T-helper 2 cell treated with Interferon-gamma antibody and Interleukin-4, amounts not matched to agents 100 ng/mL and 5 ng/mL, for 36 hours (primary cell): ENCODE measurements at regions not wholly inside any gene's neighbourhood (a gene's known extent, or its start where the extent isn't known, plus 50 kb on each side); places are given as distances from the start of the nearest gene placed in this dataset.

Source experiments
- intact Hi-C: fragments of 100-400 bp; cut with micrococcal nuclease; formaldehyde crosslinking; loops from one replicate; pipeline ENCODE4 v1.15.1; 2023

GRCh38 chr3:25324954-25325655, 103.0 kb upstream of the RARB start:
- intact Hi-C loops, result no loop called here

- intact Hi-C loops, result no loop called here
These were observed 92.7 kb upstream of the RARB start for GRCh38 chr3:25335356-25335755.

- intact Hi-C loops, result no loop called here
These were observed 89.8 kb upstream of the RARB start for GRCh38 chr3:25338158-25338725.

DNA sequence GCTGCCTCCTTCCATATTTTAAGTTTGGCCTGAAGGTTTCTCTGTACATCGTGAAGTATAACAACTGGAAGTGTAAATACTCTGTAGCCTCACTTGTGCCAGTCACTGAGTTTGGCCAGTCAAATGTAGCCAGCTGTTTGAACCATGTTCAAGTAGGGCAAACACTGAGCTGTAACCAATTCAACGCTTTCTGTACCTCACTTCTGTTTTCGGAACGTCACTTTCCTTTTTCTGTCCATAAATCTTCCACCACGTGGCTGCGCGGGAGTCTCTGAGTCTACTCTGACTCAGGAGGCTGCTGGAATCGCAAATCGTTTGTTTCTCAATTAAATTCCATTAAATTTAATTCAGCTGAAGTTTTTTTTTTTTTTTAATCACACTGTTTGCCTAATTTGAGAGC, 88.8 kb upstream of the RARB start:
- intact Hi-C loops, result no loop called here

DNA sequence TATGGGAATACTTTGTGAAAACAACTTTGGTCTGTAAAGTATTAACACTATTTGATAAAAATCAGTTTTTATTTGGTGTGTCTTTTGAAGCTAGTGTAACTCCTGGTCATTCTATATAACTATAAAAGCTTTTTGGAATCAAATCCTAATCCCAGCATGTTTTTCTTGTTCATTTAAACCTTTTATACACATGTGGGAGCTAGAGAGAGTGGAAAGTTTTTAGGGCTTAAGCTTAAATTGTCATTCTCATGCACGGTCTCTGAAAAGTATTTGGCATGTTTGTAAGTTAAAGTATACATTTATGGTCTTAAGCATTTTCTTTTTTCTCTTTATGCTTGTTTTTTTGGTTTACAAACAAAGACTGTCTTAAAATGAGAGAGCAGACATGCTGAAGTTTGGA, 83.4 kb upstream of the RARB start:
- intact Hi-C loops, result no loop called here

GRCh38 chr3:25349095-25349494, 79.0 kb upstream of the RARB start:
- intact Hi-C loops, result no loop called here

GRCh38 chr3:25349828-25350724, 78.0 kb upstream of the RARB start:
- intact Hi-C loops, result no loop called here

GRCh38 chr3:25350725-25351114, 77.3 kb upstream of the RARB start:
- intact Hi-C loops, result no loop called here

GRCh38 chr3:25354071-25354470, 74.0 kb upstream of the RARB start:
- intact Hi-C loops, result no loop called here

- intact Hi-C loops, result no loop called here
These were observed 72.8 kb upstream of the RARB start for GRCh38 chr3:25355034-25355885.

DNA sequence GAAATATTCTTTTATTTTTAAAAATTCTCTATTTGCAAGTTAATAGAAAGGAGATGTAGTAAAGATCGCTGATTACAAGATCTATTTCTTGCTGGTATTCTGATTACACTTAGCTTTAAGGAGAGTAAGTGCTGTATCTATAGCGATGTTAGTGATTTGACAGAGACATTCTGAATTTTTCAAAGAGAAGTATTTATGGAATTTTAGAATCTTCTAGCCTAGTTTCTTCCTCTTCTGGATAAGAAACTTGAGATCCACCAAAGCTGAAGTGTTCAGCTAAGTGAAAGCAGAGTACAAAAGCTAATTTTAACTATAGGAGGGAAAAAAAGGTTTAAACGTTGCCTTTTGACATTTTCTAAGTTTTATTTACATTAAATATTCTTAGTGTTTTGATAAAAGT, 72.1 kb upstream of the RARB start:
- intact Hi-C loops, result no loop called here

- intact Hi-C loops, result no loop called here
These were observed 65.9 kb upstream of the RARB start for GRCh38 chr3:25362118-25362517.

- intact Hi-C loops, result no loop called here
These were observed 62.4 kb upstream of the RARB start for GRCh38 chr3:25365636-25366035.

DNA sequence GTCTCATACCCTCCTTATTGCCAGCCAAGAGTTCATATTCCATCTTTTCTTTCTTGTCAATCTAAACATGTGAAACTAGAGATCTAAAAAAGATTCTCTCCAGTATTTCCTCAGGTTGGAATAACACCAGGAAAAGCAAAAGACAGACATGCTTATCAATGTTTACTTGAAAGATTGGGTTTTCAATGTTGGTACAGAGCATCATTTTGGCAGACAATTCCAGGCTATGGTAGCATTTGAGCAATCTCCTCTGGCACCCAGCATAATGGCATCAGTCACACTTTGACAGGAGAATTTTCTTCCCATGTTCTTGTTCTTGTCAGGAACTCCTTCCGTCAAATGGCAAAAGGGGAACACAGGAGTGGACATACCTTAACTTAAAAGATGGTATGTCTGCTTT, 61.0 kb upstream of the RARB start:
- intact Hi-C loops, result no loop called here

GRCh38 chr3:25372167-25372566, 55.9 kb upstream of the RARB start:
- intact Hi-C loops, result no loop called here

DNA sequence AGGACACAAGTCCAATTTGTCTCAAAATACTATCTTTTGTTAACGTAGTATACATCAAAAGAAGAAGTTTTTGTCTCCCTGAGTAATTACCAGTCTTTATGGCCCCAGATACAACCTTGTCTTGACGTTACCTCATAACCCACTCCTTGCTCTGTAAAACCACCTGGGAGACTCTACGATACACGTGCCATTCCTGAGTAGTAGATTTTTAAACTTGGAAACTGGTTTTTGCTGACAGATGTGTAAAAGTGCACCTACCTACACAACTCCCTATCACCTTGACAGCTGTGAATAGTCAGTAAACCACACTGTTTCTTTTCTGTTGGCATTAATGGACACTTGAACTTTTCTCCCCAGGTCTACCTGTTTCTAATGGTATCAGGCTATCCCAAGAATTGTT, 51.7 kb upstream of the RARB start:
- intact Hi-C loops, result no loop called here

DNA sequence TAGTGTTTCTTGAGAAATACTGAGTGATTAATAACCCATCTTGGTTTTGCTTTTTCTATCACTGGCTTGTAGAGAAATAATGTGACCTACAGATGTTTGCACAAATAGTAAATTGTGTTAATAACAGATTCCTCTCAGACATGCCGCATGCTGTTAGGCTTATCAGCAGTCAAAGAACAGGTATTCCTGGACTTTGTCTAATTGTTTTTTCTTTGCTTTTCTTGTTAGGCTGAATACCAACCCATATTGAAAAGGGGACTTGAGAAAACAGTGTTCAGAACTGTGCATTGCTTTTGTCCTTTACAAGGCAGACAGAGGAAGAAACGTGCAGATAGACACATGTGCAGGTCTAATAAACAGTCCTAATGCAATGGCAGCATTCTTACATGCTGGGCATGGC, 51.0 kb upstream of the RARB start:
- intact Hi-C loops, result no loop called here
